Natural killer cell (primary cell): ENCODE measurements at regions not wholly inside any gene's neighbourhood (a gene's known extent, or its start where the extent isn't known, plus 50 kb on each side); places are given as distances from the start of the nearest gene placed in this dataset.

ENCODE experiments used
- ATAC-seq, 3 donors: fragments of 150-1000 bp in 2 of 3; fragments of 200-7000 bp in 1 of 3; cut with Tn5 transposase; 1 replicate in 1 of 3; 2 replicates in 2 of 3; pipeline ENCODE4 v1.10.0; 2021; ENCODE audit warnings: mild to moderate bottlenecking in 2 of 3, moderate library complexity in 2 of 3
- DNase-seq, 2 donors: peaks; one replicate each; pipeline versions ENCODE4 v3.0.0 to v3.0.0-alpha.2; 2013 to 2021; ENCODE audit warnings: mixed read lengths in 1 of 2
- H3K27ac ChIP-seq: one replicate; pipeline ENCODE4 v1.5.1; 2013; ENCODE audit warnings: mild to moderate bottlenecking, low read length
- H3K27me3 ChIP-seq: one replicate; pipeline ENCODE4 v1.6.1; 2013; ENCODE audit warnings: low read length; ENCODE audit not compliant: control insufficient read depth, insufficient read depth
- H3K36me3 ChIP-seq: one replicate; pipeline ENCODE4 v1.6.1; 2013; ENCODE audit warnings: low read length; ENCODE audit not compliant: control insufficient read depth, insufficient read depth
- H3K4me1 ChIP-seq: one replicate; pipeline ENCODE4 v1.6.1; 2013; ENCODE audit warnings: low read length; ENCODE audit not compliant: control insufficient read depth, insufficient read depth
- H3K4me3 ChIP-seq: one replicate; pipeline ENCODE4 v1.5.1; 2013; ENCODE audit warnings: low read length
- H3K9me3 ChIP-seq: one replicate; pipeline ENCODE4 v1.6.1; 2013; ENCODE audit warnings: low read length; ENCODE audit not compliant: control insufficient read depth, insufficient read depth
- H3K27ac Mint-ChIP-seq, 2 donors: one replicate each; pipeline ENCODE4 v1.8.0; 2022; ENCODE audit warnings: mild to moderate bottlenecking in 2 of 2, mixed read lengths in 2 of 2, moderate library complexity in 1 of 2
- H3K27me3 Mint-ChIP-seq, 2 donors: one replicate each; pipeline ENCODE4 v1.8.0; 2022; ENCODE audit warnings: low read depth in 2 of 2, mixed read lengths in 2 of 2
- H3K36me3 Mint-ChIP-seq: one replicate; pipeline ENCODE4 v1.8.0; 2022; ENCODE audit warnings: mixed read lengths
- H3K4me1 Mint-ChIP-seq, 2 donors: one replicate each; pipeline ENCODE4 v1.8.0; 2022; ENCODE audit warnings: mixed read lengths in 2 of 2
- H3K4me3 Mint-ChIP-seq: one replicate; pipeline ENCODE4 v1.8.0; 2022; ENCODE audit warnings: mild to moderate bottlenecking, moderate library complexity, mixed read lengths
- H3K9me3 Mint-ChIP-seq, 2 donors: one replicate each; pipeline ENCODE4 v1.8.0; 2022; ENCODE audit warnings: mixed read lengths in 2 of 2
- CTCF ChIP-seq: fragments of 200-600 bp; IDR thresholded peaks from one replicate; pipeline ENCODE4 v1.8.0; 2022; ENCODE audit warnings: antibody characterized with exemption
- WGBS: methylation state at CpG from one replicate; pipeline ENCODE4 v1.1.7; 2013; ENCODE audit warnings: missing lambda C conversion rate; ENCODE audit not compliant: insufficient coverage; 5-methylcytosine and 5-hydroxymethylcytosine counted together
- intact Hi-C: fragments of 100-400 bp; cut with micrococcal nuclease; formaldehyde crosslinking; loops from one replicate; pipeline ENCODE4 v1.14.2; 2022

DNA sequence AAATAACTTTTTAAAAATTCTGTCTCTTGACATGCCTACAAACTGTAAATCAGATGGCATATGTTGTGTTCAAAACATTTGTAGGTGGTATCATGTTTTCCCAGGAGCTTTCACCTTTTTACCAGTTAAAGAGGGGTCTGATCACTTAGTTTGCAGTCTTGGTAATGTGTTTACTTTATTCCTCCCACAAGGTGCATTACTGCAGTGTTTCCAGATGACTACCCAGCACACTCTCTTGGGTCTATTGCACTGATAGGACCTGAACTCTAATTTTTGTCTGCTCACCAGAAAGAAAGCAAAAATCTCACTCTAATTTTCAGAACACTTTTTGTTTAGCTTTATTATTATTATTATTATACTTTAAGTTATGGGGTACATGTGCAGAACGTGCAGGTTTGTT lies 734.1 kb downstream of the GBE1 start:
- Mint-ChIP-seq H3K27ac (no peak overlapping the region), H3K9me3 (peaks cover 4 to 10% of the 10 kb centered on the region in 2 donors), H3K4me1 (no peaks in the 10 kb centered on the region), H3K36me3 (no peaks in the 10 kb centered on the region), H3K4me3 (no peak overlapping the region), H3K27me3 (no peaks in the 10 kb centered on the region)
- no peak overlapping the region for H3K4me3 ChIP-seq
- ATAC-seq (no peak), DNase-seq (no peak)
- no peaks in the 10 kb centered on the region for H3K9me3 ChIP-seq
- no peaks in the 10 kb centered on the region for H3K27me3 ChIP-seq
- intact Hi-C loops, result no loop called here
- no peaks in the 10 kb centered on the region for H3K4me1 ChIP-seq
- H3K27ac ChIP-seq, result no peak overlapping the region
- no peak for TF ChIP-seq CTCF
- H3K36me3 ChIP-seq, result no peaks in the 10 kb centered on the region
- WGBS, result 86% methylated on average over 1 of the region's 1 CpG

DNA sequence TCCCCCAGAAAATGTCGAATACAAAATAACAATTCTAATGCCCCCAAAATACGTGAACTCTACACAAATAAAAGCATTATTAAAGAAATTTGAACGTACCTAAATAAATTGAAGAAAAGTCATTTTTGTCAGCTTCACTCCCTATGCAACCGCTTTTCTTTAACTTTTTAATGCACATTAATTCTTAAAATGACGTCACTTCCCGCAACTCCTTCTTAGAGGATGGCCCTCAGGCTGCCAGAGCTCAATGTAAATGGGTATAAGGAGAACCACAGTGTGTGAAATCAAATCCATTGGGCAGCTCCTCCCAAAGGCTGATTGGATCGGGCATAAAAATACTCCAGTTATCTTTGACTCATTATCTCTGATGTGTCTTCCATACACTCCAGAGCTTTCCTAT lies 736.9 kb downstream of the GBE1 start:
- no peaks in the 10 kb centered on the region for H3K4me1 Mint-ChIP-seq
- no peak overlapping the region for H3K27ac ChIP-seq
- no peak overlapping the region for H3K4me3 ChIP-seq
- no peaks in the 10 kb centered on the region for H3K27me3 Mint-ChIP-seq
- no peaks in the 10 kb centered on the region for H3K27me3 ChIP-seq
- no peak for TF ChIP-seq CTCF
- H3K9me3 ChIP-seq, result no peaks in the 10 kb centered on the region
- peaks cover 6 to 13% of the 10 kb centered on the region in 2 donors for H3K9me3 Mint-ChIP-seq
- no peak for DNase-seq
- no peaks in the 10 kb centered on the region for H3K36me3 Mint-ChIP-seq
- H3K4me1 ChIP-seq, result no peaks in the 10 kb centered on the region
- no peak overlapping the region for H3K4me3 Mint-ChIP-seq
- H3K36me3 ChIP-seq, result no peaks in the 10 kb centered on the region
- intact Hi-C loops, result no loop called here
- 82% methylated on average over 6 of the region's 7 CpGs for WGBS
- no peak overlapping the region for H3K27ac Mint-ChIP-seq
- no peak for ATAC-seq

DNA sequence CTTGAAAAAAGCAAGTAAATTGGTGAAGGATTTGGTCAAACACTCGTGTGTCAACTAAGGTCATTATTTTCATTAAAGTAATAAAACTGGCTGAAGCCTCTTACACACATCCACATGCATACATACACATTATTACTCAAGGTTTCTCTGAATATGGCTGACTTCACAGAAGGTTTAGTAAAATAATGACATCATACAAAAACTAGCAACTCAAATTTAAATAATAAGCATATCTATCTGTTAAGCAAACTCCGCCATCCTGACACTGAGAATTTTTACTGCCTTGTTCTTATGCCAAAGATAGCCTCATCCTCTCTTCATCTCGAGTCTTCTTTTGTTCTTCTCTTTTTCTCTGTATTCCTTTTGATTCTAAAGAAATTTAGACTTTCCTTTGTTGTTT lies 739.1 kb downstream of the GBE1 start:
- H3K36me3 Mint-ChIP-seq, result peaks cover 2% of the 10 kb centered on the region
- H3K4me3 ChIP-seq, result no peak overlapping the region
- H3K27me3 ChIP-seq, result no peaks in the 10 kb centered on the region
- H3K4me1 ChIP-seq, result no peaks in the 10 kb centered on the region
- no peak overlapping the region for H3K4me3 Mint-ChIP-seq
- 75% methylated on average over 2 of the region's 3 CpGs for WGBS
- H3K9me3 ChIP-seq, result no peaks in the 10 kb centered on the region
- H3K4me1 Mint-ChIP-seq, result no peaks in the 10 kb centered on the region
- peaks cover 10 to 16% of the 10 kb centered on the region in 2 donors for H3K9me3 Mint-ChIP-seq
- no peaks in the 10 kb centered on the region for H3K27me3 Mint-ChIP-seq
- no peak overlapping the region for H3K27ac Mint-ChIP-seq
- intact Hi-C loops, result no loop called here
- ATAC-seq, result no peak
- DNase-seq, result no peak
- H3K27ac ChIP-seq, result no peak overlapping the region
- no peak for TF ChIP-seq CTCF
- no peaks in the 10 kb centered on the region for H3K36me3 ChIP-seq

- ATAC-seq (no peak), DNase-seq (no peak)
- intact Hi-C loops, result no loop called here
- Mint-ChIP-seq H3K9me3 (peaks cover 20 to 29% of the 10 kb centered on the region in 2 donors), H3K4me3 (no peak overlapping the region), H3K36me3 (peaks cover 16% of the 10 kb centered on the region), H3K4me1 (no peaks in the 10 kb centered on the region), H3K27me3 (no peaks in the 10 kb centered on the region), H3K27ac (no peak overlapping the region)
- Histone ChIP-seq H3K4me3 (no peak overlapping the region), H3K36me3 (no peaks in the 10 kb centered on the region), H3K4me1 (no peaks in the 10 kb centered on the region), H3K27ac (no peak overlapping the region), H3K9me3 (peaks cover 7% of the 10 kb centered on the region), H3K27me3 (no peaks in the 10 kb centered on the region)
- WGBS, result 83% methylated on average over 2 of the region's 2 CpGs
- TF ChIP-seq CTCF, result no peak
Measured at GRCh38 chr3:81013360-81013759, 748.1 kb downstream of the GBE1 start.
